Right renal pelvis (tissue), 4 donors: ENCODE measurements at regions not wholly inside any gene's neighbourhood (a gene's known extent, or its start where the extent isn't known, plus 50 kb on each side); places are given as distances from the start of the nearest gene placed in this dataset.

ENCODE experiments used
- DNase-seq, 4 donors: peaks; one replicate each; pipeline ENCODE4 v3.0.0-alpha.2; 2013; ENCODE audit warnings: low read depth in 4 of 4, low spot score in 3 of 4, missing footprints in 1 of 4

DNA sequence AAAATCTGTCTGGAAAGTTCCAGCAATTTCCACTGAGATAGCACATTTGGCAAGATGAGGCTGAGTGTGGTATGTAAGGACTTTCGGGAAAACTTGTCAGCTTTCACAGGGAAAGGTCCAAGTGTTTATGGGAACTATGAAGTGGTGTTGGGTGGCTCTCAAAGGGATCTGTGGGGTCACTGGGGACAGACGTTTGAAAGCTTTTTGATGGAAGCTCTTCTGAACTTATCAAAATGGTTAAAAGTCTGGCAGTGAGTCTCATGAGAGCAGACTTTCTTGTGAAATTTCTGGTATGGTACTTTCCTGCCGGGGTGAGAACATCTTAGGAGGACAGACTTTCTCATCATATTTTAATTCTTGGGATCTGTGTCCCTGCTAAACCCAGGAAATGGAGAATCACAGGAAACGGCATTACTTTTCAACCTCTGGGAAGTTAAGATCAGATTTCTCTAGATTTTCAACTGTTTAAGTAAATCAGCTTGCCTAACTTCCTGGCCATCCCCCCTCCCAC is 546.3 kb upstream of the ZEB2 start:
- no peak for DNase-seq

DNA sequence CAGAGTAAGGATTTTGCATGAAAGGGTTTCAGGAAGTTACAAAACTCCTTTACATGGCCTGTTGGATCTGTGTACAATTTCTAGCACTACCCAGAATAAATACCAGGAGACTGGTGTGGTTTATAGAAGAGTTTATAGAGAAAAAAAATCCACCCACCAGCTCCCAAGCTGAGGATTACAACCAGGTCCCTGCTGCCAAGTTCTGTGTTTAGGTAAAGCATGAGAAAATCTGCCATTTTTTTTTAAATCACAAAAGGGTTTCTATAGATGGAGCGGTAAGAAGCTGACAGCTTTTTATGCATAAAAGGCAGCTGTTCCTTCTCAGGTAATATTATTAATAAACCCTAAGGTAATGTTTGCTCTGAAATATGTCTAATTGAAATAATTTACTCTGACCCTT is 545.4 kb upstream of the ZEB2 start:
- no peak for DNase-seq

DNA sequence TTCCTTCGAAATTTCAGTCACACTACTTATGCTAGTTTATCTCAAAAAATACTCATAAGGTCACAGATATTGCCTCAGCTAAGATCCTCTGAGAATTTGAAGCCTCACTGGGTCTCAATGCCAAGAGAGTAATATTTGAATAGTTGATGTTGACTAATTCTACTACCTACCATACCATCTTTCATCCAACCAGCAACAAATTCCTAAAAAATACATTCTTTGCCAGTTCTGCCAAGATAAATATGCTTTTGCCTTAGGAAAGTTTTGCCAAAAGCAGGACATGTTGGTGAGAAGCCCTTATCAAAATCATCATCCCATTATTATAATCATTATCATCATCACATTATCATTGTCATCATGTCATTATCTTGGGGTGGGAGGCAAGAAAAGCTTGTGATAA is 544.6 kb upstream of the ZEB2 start:
- no peak for DNase-seq

DNA sequence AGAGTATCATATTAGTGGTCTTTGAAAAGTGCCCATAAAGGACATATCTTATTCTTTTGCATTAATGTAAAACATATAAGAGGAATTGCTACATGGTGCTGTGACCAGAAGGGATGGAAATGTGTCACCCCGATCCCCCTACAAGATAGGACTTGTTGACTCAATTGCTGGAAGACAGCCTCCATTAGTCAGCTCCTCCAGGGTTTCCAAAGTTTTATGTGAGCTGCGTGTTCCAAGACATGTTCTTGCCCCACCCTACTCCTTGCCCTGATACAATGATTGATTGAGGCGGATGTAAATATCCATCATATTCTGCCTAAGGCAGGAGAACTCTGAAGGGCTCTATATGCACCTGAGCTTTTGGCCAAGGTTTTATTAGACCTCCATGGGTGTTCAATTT is 541.0 kb upstream of the ZEB2 start:
- no peak for DNase-seq

DNA sequence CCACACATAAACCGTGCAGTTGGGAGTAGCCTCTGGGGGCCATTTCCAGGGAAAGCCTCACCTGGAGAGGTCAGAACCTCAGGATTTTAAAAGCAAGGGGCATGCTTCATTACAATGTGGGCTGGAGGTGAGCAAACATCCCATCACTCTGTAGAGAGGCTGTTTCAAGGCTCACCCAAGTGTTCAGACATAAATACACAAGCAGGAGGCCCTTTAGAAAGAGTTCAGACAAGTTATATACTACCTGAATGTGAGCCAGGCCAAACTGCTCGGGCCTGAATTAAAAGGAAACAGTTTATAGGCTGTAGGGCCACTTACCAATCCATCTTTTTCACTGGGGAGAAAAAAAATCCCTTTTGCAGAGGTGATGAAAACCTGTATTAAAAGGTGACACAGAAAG is 540.0 kb upstream of the ZEB2 start:
- DNase-seq = peak in 1 of 4 donors; percentile 25

DNA sequence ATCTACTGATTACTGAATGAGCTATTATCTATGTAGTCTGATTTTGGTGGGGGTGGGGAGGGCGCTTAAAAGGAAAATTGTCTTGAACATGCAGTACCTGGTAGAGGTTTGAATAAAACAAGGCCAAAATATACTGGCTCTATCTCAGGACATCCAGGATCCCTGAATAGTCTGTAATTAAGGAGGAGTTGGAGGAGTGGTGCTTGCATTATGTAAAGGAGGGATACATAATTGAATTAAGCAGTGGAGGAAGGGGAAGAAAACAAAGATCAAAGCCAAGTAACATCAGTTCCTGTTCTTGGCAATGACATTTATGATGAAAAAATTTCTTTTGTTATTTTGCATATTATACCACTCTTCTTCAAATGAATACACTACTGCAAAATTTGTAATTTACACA is 539.4 kb upstream of the ZEB2 start:
- DNase-seq = no peak

DNA sequence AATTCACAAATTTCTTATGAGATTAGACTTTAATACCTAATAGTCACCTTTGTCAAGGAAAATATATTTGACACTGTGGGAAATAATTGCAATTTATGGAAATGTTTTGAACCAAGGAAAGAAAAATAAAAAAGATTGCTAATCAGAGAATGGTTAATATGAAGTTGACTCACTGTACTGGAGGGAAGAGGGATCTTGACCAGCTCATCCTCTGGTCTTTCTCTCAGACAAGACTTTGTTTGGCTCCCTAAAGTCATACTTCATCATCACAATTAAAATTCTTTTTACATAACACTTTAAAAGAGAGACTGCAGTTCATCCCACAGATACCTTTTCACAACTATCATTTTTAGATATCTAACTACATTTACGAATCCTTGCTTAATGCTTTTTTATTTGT is 538.5 kb upstream of the ZEB2 start:
- no peak for DNase-seq

DNA sequence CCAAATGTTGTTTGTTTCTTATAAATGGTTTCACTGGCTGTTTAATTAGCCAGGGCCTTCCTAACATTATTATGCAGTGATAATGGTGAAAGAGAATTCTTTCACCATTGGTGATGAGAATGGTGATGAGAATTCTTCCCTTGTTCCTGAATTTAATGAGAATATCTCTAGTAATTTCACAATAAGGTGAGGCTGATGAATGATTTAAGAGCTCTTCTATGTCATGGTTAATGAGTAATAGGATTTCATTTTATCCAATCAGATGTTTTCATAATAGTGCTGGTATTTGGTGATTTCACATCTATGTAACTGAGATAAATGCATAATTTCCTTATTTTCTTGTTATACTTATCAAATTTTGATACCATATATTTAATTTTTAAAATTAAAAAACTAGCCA is 535.7 kb upstream of the ZEB2 start:
- DNase-seq = no peak

DNA sequence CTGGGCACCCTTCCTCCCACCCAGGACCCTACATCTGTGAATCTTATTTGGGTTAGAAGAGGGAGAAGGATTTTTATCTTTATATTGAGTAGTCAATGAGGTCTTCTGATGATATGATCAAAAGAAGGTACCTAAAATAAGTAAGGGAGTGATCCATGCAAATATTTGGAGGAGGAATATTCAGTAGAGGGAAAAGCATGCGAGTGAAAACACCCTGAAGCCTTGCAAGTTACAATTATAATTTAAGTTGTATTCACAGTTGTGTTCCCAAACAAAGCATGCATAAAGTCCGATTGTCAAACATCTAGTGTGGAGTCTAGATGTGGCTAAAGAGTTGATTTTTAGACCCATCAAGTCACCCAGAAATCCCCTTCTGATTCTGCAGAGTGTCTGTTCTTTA is 530.2 kb upstream of the ZEB2 start:
- no peak for DNase-seq

DNA sequence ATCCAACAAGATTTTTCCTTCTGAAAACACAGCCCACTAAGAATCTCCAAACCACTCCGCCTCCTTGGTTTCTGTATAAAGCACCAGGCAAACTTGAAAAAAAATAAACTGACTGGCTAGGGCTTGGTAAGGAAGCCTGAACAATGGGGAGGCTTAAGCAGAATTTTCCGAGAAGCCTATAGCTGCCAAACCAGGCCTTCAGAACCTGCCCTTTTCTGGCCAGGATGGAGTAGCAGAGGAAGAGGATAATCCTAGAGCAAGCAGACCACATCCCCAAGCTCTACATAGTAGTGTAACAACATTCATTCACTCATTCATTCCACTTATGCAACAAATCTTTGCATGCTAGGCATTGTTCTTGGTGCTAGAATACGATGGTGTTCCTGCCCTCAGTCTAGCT is 529.6 kb upstream of the ZEB2 start:
- no peak for DNase-seq

DNA sequence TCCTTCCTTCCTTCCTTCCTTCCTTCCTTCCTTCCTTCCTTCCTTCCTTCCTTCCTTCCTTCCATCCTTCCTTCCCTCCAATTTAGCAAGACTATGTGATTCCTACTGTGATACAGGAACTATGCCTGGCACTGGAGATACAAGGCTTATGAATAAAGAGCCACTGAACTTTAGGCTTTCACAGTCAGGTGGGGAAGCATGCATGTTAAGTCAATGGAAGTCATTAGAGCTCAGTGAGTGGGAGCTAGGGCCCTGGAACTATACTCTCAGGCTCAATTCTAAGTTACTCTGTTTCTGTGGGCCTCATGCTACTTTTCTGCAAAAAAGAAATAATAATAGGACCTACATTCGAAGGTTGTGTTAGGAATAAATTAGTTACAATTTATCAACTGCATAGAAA is 527.6 kb upstream of the ZEB2 start:
- DNase-seq = no peak

DNA sequence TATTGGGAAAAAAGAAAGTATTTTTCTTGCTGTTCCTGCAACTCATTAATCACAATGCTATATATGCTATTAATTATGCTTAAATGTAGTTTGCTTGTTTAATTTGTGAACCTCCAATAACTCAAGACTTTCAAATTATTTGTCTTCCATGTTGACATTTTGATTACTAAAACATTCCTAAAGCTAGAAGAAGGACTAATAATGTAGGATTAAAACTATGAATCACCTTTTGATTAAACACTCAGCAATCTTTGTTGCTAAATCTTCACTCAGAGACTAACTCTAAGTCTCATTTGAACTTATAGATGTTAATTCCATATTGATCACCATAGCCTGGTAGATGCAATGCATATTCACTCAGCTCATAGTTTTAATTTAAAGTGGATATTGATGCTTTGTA is 524.6 kb upstream of the ZEB2 start:
- no peak for DNase-seq

DNA sequence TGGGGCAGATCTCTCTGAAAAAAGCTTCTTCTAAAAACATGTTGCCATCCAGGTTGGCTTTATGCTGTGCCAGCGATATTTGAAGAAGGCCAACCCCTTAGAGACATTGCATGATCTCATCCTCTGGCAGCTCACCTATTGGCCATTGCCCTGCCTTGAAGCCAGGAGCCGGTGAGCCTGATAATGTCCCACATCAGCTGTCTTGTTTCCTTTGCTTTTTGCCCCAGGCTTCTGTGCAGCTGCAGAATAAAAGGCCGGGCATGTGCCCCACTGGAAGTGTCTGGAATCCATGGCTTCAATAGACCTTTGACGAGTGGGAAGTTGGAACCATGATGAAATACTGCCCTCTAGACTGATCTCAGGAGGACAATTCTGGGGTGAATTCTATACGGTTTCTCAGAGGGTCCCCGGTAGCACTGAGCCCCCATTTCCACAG is 523.5 kb upstream of the ZEB2 start:
- no peak for DNase-seq

DNA sequence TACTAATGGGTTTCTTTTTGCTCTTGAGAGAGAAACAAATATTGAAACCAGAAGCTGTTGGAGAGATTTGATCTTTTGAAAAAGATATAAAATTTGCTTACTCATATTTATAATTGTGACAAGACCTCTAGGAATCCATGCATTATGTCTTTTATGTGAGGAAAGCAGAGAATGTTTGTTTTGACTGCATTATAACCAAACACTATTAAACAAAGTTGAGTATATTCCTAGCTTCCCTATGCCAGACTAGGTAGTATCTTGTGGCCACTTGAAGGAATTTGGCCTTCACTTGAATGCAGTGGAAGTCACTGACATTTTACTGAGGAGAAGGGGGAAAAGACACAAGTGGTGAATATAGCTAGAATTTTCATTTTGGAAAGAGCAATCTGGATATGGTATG is 521.8 kb upstream of the ZEB2 start:
- DNase-seq = no peak

DNA sequence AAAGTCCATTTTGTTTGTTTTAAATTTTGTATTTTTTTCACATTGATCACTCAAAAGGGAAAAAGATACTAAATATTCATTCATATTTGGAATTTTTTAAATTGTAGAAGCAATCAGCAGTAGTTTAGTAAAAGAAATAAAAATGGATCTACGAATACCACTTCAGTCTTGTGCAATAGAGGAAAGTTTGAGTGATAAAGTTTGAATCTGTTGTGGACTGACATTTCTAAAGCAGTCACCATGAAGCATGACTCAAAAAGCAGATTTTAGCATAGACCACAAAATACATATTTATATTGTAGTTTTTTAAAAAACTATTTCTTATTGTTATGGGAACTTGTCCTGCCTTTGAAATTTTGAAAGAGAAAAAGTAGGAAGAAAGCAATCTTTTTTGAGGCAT is 520.5 kb upstream of the ZEB2 start:
- no peak for DNase-seq

DNA sequence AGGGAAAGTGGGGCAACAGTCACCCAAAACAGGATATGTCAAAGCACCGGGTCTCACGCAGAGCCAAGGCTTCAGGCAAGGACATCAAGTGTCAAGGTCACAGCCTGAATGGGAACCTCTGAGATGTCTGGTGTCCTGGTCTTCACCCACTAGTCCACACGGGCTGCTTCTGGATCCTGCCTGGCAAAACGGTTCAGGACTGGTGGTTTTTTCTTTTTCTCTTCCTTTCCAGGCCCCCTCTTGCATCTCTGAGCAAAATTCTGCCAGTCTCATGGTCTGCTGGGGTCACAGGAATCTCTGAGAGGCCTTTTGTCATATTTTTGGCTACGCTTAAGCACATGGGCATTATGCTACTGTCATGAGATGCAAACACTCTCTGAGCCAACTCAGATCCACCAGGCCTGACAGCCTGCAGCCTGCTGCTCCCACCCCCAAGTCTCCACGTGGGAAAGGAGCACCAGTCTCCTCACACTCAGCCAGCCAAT is 518.2 kb upstream of the ZEB2 start:
- no peak for DNase-seq

DNA sequence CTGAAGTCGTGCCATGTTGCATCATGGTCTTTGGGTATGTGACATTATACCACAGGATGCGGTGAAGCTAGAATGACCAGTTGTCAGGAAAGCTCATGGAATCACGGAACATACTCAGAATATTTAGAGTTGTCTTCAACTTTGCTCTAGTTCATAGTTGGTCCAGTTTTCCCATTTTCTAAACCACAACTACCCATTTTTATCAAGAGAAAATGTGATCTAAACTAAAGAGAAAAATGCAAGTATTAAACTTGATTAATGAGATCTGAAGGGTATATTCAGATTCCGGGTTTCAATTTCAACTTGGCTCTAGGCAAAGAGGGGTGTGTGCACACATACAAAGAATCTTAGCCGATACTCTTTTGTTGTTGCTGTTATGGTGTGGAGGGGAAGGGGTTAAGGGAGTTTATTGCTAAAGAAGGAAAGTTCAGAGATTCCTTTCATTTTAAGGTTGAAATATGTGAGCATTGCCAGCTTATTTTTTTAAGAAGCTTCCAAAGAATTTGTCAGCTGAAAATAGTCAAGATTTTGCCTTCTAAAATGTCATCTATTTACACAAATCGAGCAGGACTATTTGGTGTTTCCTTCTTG is 516.6 kb upstream of the ZEB2 start:
- DNase-seq = no peak

DNA sequence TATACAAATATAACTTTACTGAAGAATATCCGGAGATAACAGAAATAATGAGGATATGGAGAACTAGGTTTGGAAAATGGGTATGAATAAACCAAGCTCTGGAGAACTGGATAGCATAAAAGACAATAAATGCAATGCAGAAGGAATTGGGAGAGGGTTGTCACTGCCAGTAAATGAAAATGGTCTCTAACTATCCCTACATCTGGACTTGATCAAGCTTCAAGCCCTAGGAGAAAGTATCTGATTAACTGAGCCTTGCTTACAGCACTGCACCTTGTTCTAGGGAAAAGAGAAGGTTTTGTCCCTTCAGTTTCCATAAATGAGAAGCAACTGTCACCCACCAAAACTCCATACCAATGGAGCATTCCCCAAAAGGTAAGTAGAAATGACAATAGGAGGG is 514.6 kb upstream of the ZEB2 start:
- no peak for DNase-seq

DNA sequence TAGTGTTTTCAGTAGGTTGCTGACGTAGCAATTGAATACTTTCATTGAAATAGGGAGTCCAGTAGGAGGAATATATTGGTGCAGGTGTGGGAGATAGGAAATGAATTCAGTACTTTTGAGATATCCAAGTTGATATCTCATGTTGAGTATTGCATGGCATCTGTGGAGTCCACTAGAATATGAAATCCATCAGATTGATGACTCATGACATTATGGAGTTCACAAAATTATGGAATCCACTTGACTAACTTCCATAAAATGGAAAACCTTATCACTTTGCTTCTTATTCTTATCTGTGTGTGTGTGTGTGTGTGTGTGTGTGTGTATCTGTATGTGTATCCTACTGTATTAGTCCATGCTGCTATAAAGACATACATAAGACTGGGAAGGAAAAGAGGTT is 513.5 kb upstream of the ZEB2 start:
- DNase-seq = no peak

DNA sequence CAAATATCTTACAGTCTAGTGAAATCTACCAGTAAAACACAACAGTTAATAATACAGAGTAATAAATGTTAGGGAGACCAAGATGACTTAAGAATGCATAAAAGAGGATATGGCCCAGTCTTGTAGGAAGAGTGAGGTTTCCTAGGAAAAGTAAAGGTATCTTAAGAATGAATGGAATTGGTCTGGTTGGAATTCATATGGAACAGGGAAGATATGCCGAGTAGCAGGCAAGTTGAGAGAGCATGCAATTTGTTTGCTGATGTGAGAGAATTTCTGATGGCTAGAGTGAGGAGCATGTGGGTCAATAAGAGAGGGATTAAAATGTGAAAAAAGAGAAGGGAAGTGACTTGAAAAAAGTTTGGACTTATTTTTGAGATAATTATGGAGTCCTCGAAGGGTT is 512.9 kb upstream of the ZEB2 start:
- no peak for DNase-seq

DNA sequence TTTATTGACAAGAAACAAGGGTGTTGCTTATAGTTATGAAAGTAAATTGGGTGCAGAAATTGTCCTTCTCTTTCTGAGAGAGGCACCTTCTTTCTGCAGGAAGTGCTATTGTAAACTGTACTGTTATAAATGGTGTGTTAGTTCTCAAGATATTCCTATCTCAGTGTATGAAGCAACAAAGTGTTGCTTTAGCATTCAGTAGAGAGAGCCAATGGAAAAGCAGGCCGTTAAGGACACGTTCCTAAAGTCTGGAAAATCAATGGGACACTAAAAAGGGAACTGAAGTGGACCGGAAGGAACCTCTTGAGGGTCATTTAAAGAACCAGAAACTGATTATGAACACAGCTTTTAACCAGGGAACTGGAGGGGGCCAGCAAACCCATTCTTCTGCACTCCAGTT is 510.0 kb upstream of the ZEB2 start:
- DNase-seq = no peak

DNA sequence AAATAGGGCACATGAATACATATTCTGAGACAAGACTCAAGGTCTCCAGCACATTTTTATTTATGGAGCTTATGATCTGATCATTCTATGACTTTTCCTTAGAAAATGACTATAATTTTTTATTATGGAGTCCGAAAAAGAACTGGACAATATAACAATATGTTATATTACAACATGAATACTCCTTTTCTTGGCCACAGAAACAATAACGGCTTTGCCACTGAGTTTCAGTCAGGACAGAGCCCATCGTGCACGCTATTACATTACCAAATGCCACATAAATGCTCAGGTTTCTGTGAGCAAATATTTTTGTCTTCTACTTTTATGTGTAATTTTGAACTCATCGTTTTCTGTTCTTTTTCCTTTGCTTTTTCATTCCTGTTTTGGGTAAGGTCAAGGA is 509.2 kb upstream of the ZEB2 start:
- no peak for DNase-seq
